HCT116 (cell line): ENCODE measurements at regions not wholly inside any gene's neighbourhood (a gene's known extent, or its start where the extent isn't known, plus 50 kb on each side); places are given as distances from the start of the nearest gene placed in this dataset.

Experiments used
- ATAC-seq: fragments of 200-7000 bp; cut with Tn5 transposase; 2 replicates; pipeline ENCODE4 v1.9.1; 2020; ENCODE audit warnings: mild to moderate bottlenecking, moderate library complexity
- BruUV-seq: library from RNA; stranded (reverse); fragments of 400-500 nt; replicated peaks from 2 replicates; lab custom pipeline; 2021; lab: Mats Ljungman, UMichigan
- CTCF ChIA-PET: fragments of 300-600 bp; sonication (Branson Sonifier 250); formaldehyde crosslinking; loops from one replicate; lab custom pipeline; 2021; ENCODE audit warnings: antibody characterized with exemption; lab: Charles Lee
- POLR2A ChIA-PET: fragments of 300-600, 350-600 bp; sonication (Branson Sonifier 250); formaldehyde crosslinking; loops from one replicate; lab custom pipeline; 2021; ENCODE audit warnings: antibody characterized with exemption; lab: Charles Lee
- RAD21 ChIA-PET, 2 experiments: fragments of 300-600 bp; sonication (Branson Sonifier 250); formaldehyde crosslinking; loops; one replicate each; lab custom pipeline; 2023; ENCODE audit warnings: low total read pairs in 2 of 2; ENCODE audit not compliant: uncharacterized antibody in 2 of 2, unreplicated experiment in 2 of 2, low non-redundant PET in 1 of 2; lab: Charles Lee
- DNase-seq: peaks from one replicate; pipeline ENCODE4 v3.0.0-alpha.2; 2010; ENCODE audit warnings: low read depth, low spot score
- H2AFZ ChIP-seq: fragments of 200-600 bp; shearing (Covaris generic), sonication (generic); 2 replicates; pipeline ENCODE4 v1.6.1; 2017; ENCODE audit warnings: low read depth, mixed run types, mixed read lengths, antibody characterized with exemption, low read length; ENCODE audit not compliant: poor library complexity, severe bottlenecking
- H3K27ac ChIP-seq: 2 replicates; pipeline ENCODE4 v1.5.1; 2012; ENCODE audit warnings: low read depth, low read length
- H3K27me3 ChIP-seq: fragments of 200-600 bp; sonication (generic); 2 replicates; pipeline ENCODE4 v1.6.1; 2016; ENCODE audit warnings: mixed run types, low read length, mixed read lengths; ENCODE audit not compliant: insufficient read depth
- H3K36me3 ChIP-seq, 2 experiments: fragments of 200-500 bp in 1 of 2; fragments of 200-600 bp in 1 of 2; sonication (Bioruptor generic) in 1 of 2; sonication (generic) in 1 of 2; 2 replicates each; pipeline versions ENCODE4 v1.5.1 to v1.6.1; 2014 to 2016; ENCODE audit warnings: low read length in 2 of 2, inconsistent platforms in 1 of 2, mixed read lengths in 1 of 2, mixed run types in 1 of 2; ENCODE audit not compliant: insufficient read depth in 2 of 2, control insufficient read depth in 1 of 2
- H3K4me1 ChIP-seq, 2 experiments: fragments of 200-600 bp in 1 of 2; sonication (generic) in 1 of 2; 2 replicates each; pipeline versions ENCODE4 v1.5.1 to v1.6.1; 2012 to 2017; ENCODE audit warnings: low read length in 2 of 2, inconsistent platforms in 1 of 2, mild to moderate bottlenecking in 1 of 2, mixed read lengths in 1 of 2, mixed run types in 1 of 2, moderate library complexity in 1 of 2; ENCODE audit not compliant: insufficient read depth in 2 of 2, control insufficient read depth in 1 of 2
- H3K4me2 ChIP-seq: fragments of 200-600 bp; sonication (generic); 2 replicates; pipeline ENCODE4 v1.6.1; 2017; ENCODE audit warnings: mixed run types, low read length, mixed read lengths
- H3K4me3 ChIP-seq, 2 experiments: fragments of 200-600 bp in 1 of 2; sonication (generic) in 1 of 2; replicated peaks in 1 of 2; 2 replicates each; pipeline ENCODE4 v1.5.1; 2011 to 2016; ENCODE audit warnings: low read length in 2 of 2, control low read depth in 1 of 2, low read depth in 1 of 2, mild to moderate bottlenecking in 1 of 2, mixed read lengths in 1 of 2, mixed run types in 1 of 2
- H3K79me2 ChIP-seq: fragments of 200-600 bp; sonication (generic); 2 replicates; pipeline ENCODE4 v1.6.1; 2017; ENCODE audit warnings: mild to moderate bottlenecking, mixed run types, low read length, moderate library complexity, mixed read lengths; ENCODE audit not compliant: insufficient read depth
- H3K9ac ChIP-seq: fragments of 200-600 bp; sonication (generic); 2 replicates; pipeline ENCODE4 v1.6.1; 2016; ENCODE audit warnings: low read length, mixed read lengths
- H3K9me2 ChIP-seq: fragments of 200-600 bp; sonication (generic), shearing (Covaris generic); 2 replicates; pipeline ENCODE4 v1.6.1; 2017; ENCODE audit warnings: mixed run types, mild to moderate bottlenecking, moderate library complexity; ENCODE audit not compliant: insufficient read depth
- H3K9me3 ChIP-seq, 2 experiments: fragments of 200-500 bp in 1 of 2; fragments of 200-600 bp in 1 of 2; sonication (Bioruptor generic) in 1 of 2; sonication (generic) in 1 of 2; 2 replicates each; pipeline ENCODE4 v1.6.1; 2014 to 2017; ENCODE audit warnings: low read length in 2 of 2, mixed read lengths in 2 of 2, inconsistent platforms in 1 of 2, low read depth in 1 of 2, mild to moderate bottlenecking in 1 of 2, mixed run types in 1 of 2, moderate library complexity in 1 of 2; ENCODE audit not compliant: control insufficient read depth in 1 of 2, insufficient read depth in 1 of 2
- H4K20me1 ChIP-seq: fragments of 200-600 bp; sonication (generic), shearing (Covaris generic); 2 replicates; pipeline ENCODE4 v1.6.1; 2017; ENCODE audit warnings: mixed run types, mild to moderate bottlenecking, moderate library complexity; ENCODE audit not compliant: insufficient read depth
- ATF3 ChIP-seq: IDR thresholded peaks from 2 replicates; pipeline ENCODE4 v1.6.1; 2012
- CEBPB ChIP-seq: IDR thresholded peaks from 2 replicates; pipeline ENCODE4 v1.6.1; 2012; ENCODE audit warnings: low read depth
- CTCF ChIP-seq, 3 experiments: fragments of 200-600 bp in 1 of 3; sonication (generic) in 1 of 3; IDR thresholded peaks in 2 of 3; conservative IDR thresholded peaks in 1 of 3; 2 replicates each; pipeline ENCODE4 v1.5.1; 2012 to 2017; ENCODE audit warnings: low read depth in 2 of 3, low read length in 2 of 3, antibody characterized with exemption in 1 of 3, borderline replicate concordance in 1 of 3, control low read depth in 1 of 3, mild to moderate bottlenecking in 1 of 3, mixed read lengths in 1 of 3, mixed run types in 1 of 3, moderate library complexity in 1 of 3; ENCODE audit not compliant: insufficient read depth in 1 of 3
- EGR1 ChIP-seq: IDR thresholded peaks from 2 replicates; pipeline ENCODE4 v1.6.1; 2012; ENCODE audit warnings: low read depth
- EZH2 ChIP-seq: fragments of 200-600 bp; sonication (generic); IDR thresholded peaks from 2 replicates; pipeline ENCODE4 v1.6.1; 2017; ENCODE audit warnings: antibody characterized with exemption, mixed run types
- EZH2phosphoT487 ChIP-seq: fragments of 200-600 bp; IDR thresholded peaks from 2 replicates; pipeline ENCODE4 v1.6.1; 2018; ENCODE audit warnings: antibody characterized with exemption, borderline replicate concordance
- FOSL1 ChIP-seq: IDR thresholded peaks from 2 replicates; pipeline ENCODE4 v1.6.1; 2012; ENCODE audit warnings: low read depth
- MAX ChIP-seq: IDR thresholded peaks from 2 replicates; pipeline ENCODE4 v1.6.1; 2012
- POLR2A ChIP-seq: IDR thresholded peaks from 2 replicates; pipeline ENCODE4 v1.7.0; 2011; ENCODE audit warnings: borderline replicate concordance; ENCODE audit not compliant: insufficient read depth, insufficient read length; ENCODE audit errors: extremely low read depth
- POLR2AphosphoS5 ChIP-seq: IDR thresholded peaks from 2 replicates; pipeline ENCODE4 v1.6.1; 2011; ENCODE audit warnings: mild to moderate bottlenecking, low read depth, low read length, moderate library complexity
- REST ChIP-seq: IDR thresholded peaks from 2 replicates; pipeline ENCODE4 v1.6.1; 2012; ENCODE audit warnings: low read depth
- SIN3A ChIP-seq: IDR thresholded peaks from 2 replicates; pipeline ENCODE4 v1.6.1; 2012; ENCODE audit warnings: low read depth
- SP1 ChIP-seq: IDR thresholded peaks from 2 replicates; pipeline ENCODE4 v1.6.1; 2012; ENCODE audit warnings: low read depth
- YY1 ChIP-seq: IDR thresholded peaks from 2 replicates; pipeline ENCODE4 v1.6.1; 2011; ENCODE audit warnings: low read length, low read depth, moderate library complexity, mild to moderate bottlenecking; ENCODE audit not compliant: insufficient replicate concordance; ENCODE audit errors: extremely low read depth
- ZFX ChIP-seq: fragments of 450-650 bp; IDR thresholded peaks from 2 replicates; pipeline ENCODE4 v1.6.1; 2017
- ZNF274 ChIP-seq: fragments of 200-500 bp; sonication (Bioruptor generic); IDR thresholded peaks from 2 replicates; pipeline ENCODE4 v1.6.1; 2014; ENCODE audit warnings: mild to moderate bottlenecking, low read depth, low read length, inconsistent platforms
- intact Hi-C: fragments of 100-400 bp; cut with micrococcal nuclease; formaldehyde crosslinking; loops from 2 replicates; pipeline ENCODE4 v1.10.0; 2022

DNA sequence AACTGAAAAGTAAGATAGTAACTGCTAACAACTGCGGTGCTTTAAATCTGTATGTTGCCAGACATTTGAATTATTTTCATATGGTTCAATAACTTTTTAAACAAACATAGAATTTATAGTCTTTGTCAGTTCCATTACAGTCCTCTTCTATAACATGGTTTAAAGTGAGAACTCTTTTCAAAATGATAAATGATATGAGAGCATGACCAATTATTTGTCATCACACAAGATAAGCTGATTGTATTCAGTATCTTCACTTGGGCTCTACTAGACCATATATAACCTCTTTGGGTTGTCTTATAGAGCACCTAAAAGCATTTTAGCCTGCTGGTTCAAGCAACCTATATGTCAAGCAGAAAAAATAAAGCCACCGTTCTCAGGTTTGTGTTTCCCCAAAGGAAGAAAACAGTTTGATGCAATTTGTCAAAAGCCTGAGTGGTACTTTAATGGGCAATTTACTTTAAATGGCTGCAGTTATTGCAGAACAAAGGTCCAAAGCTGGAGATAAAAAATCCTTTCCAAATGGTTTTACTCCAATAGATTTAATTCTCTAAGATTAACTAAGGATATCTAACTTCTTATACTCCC lies 298.4 kb downstream of the FSIP2 start (continued):
- TF ChIP-seq POLR2A: no peak

- Histone ChIP-seq H2AFZ (no peak overlapping the region), H3K27me3 (no peaks in the 10 kb centered on the region), H3K9me2 (no peaks in the 10 kb centered on the region), H3K4me3 (no peak overlapping the region), H3K4me1 (no peaks in the 10 kb centered on the region), H3K79me2 (no peaks in the 10 kb centered on the region), H3K9ac (no peak overlapping the region), H3K4me2 (no peak overlapping the region), H4K20me1 (no peaks in the 10 kb centered on the region), H3K9me3 (no peaks in the 10 kb centered on the region), H3K36me3 (no peaks in the 10 kb centered on the region), H3K27ac (no peak overlapping the region)
- no TSS peak for BruUV-seq
- intact Hi-C loops: no loop called here
- no peak for TF ChIP-seq POLR2AphosphoS5
- TF ChIP-seq YY1: no peak
- no peak for TF ChIP-seq ATF3
- no peak for TF ChIP-seq ZNF274
- no peak for TF ChIP-seq CEBPB
- no peak for TF ChIP-seq CTCF (IDR thresholded peaks at IDR 0.05 in 2 of 3, conservative IDR thresholded peaks at IDR 0.05 in 1 of 3; ENCODE audit: borderline replicate concordance in 1 of 3, insufficient read depth in 1 of 3, low read depth in 2 of 3, low read length in 2 of 3)
- TF ChIP-seq FOSL1: no peak
- no peak for TF ChIP-seq POLR2A
- TF ChIP-seq MAX: no peak
- TF ChIP-seq EGR1: no peak
- TF ChIP-seq ZFX: no peak
- no peak for TF ChIP-seq EZH2phosphoT487
- no peak for TF ChIP-seq REST
- TF ChIP-seq SP1: no peak
- no peak for TF ChIP-seq EZH2
- TF ChIP-seq SIN3A: no peak
- ATAC-seq (no peak), DNase-seq (no peak)
- POLR2A ChIA-PET: no interaction called here
- RAD21 ChIA-PET: no interaction called here
- CTCF ChIA-PET: no interaction called here
Measured at GRCh38 chr2:186042207-186043028, 303.8 kb downstream of the FSIP2 start.
